Body of pancreas (tissue), 4 donors: ENCODE measurements at regions not wholly inside any gene's neighbourhood (a gene's known extent, or its start where the extent isn't known, plus 50 kb on each side); places are given as distances from the start of the nearest gene placed in this dataset.
"Not testable (repeated sequence)": the region's sequence is repeated elsewhere in the genome, so short reads cannot be mapped to it uniquely, and the experiment has no call there.

Source experiments
- POLR2A ChIP-seq, 3 donors: fragments of 450-650 bp; IDR thresholded peaks; one replicate each; pipeline ENCODE4 v1.6.1; 2016; ENCODE audit warnings: antibody characterized with exemption in 3 of 3, mild to moderate bottlenecking in 2 of 3
- TF ChIP-seq, protein P1 (sequence below), 7 experiments: fragments of 450-650 bp in 4 of 7; fragments of 200-600 bp in 3 of 7; sonication (generic) in 3 of 7; IDR thresholded peaks; one replicate each; pipeline ENCODE4 v1.5.1; 2016 to 2019; ENCODE audit warnings: antibody characterized with exemption in 7 of 7

DNA sequence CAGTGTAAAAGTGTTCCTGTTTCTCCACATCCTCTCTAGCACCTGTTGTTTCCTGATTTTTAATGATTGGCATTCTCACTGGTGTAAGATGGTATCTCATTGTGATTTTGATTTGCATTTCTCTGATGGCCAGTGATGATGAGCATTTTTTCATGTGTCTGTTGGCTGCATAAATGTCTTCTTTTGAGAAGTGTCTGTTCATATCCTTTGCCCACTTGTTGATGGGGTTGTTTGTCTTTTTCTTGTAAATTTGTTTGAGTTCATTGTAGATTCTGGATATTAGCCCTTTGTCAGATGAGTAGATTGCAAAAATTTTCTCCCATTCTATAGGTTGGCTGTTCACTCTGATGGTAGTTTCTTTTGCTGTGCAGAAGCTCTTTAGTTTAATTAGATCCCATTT is 65.6 kb upstream of the IZUMO1R start:
- TF ChIP-seq, protein P1, sequence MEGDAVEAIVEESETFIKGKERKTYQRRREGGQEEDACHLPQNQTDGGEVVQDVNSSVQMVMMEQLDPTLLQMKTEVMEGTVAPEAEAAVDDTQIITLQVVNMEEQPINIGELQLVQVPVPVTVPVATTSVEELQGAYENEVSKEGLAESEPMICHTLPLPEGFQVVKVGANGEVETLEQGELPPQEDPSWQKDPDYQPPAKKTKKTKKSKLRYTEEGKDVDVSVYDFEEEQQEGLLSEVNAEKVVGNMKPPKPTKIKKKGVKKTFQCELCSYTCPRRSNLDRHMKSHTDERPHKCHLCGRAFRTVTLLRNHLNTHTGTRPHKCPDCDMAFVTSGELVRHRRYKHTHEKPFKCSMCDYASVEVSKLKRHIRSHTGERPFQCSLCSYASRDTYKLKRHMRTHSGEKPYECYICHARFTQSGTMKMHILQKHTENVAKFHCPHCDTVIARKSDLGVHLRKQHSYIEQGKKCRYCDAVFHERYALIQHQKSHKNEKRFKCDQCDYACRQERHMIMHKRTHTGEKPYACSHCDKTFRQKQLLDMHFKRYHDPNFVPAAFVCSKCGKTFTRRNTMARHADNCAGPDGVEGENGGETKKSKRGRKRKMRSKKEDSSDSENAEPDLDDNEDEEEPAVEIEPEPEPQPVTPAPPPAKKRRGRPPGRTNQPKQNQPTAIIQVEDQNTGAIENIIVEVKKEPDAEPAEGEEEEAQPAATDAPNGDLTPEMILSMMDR (IDR thresholded peaks at IDR 0.05): not testable (repeated sequence)
- TF ChIP-seq POLR2A (IDR thresholded peaks at IDR 0.05): not testable (repeated sequence)
